Effector CD4-positive, alpha-beta T cell (primary cell): ENCODE measurements at regions not wholly inside any gene's neighbourhood (a gene's known extent, or its start where the extent isn't known, plus 50 kb on each side); places are given as distances from the start of the nearest gene placed in this dataset.
"Not testable (repeated sequence)": the region's sequence is repeated elsewhere in the genome, so short reads cannot be mapped to it uniquely, and the experiment has no call there.

Experiments
- DNase-seq: peaks from one replicate; pipeline ENCODE4 v3.0.0-alpha.2; 2020

- DNase-seq = no peak
Measured at GRCh38 chr5:152623951-152624350, 218.9 kb upstream of the NMUR2 start.

- DNase-seq = no peak
Measured at GRCh38 chr5:152625696-152626095, 220.6 kb upstream of the NMUR2 start.

GRCh38 chr5:152631221-152631620 is 226.1 kb upstream of the NMUR2 start:
- DNase-seq = no peak

- no peak for DNase-seq
Measured at GRCh38 chr5:152632360-152632759, 227.3 kb upstream of the NMUR2 start.

- no peak for DNase-seq
Measured at GRCh38 chr5:152634586-152634985, 229.5 kb upstream of the NMUR2 start.

- no peak for DNase-seq
Measured at GRCh38 chr5:152638996-152639552, 234.0 kb upstream of the NMUR2 start.

GRCh38 chr5:152641970-152642805 is 237.1 kb upstream of the NMUR2 start:
- no peak for DNase-seq

- no peak for DNase-seq
Measured at GRCh38 chr5:152642880-152643279, 237.8 kb upstream of the NMUR2 start.

GRCh38 chr5:152644029-152644728 is 239.1 kb upstream of the NMUR2 start:
- no peak for DNase-seq

- DNase-seq = no peak
Measured at GRCh38 chr5:152649609-152650008, 244.5 kb upstream of the NMUR2 start.

GRCh38 chr5:152650413-152650812 is 245.3 kb upstream of the NMUR2 start:
- no peak for DNase-seq

- DNase-seq = not testable (repeated sequence)
Measured at GRCh38 chr5:152659470-152659869, 254.4 kb upstream of the NMUR2 start.

- DNase-seq = no peak
Measured at GRCh38 chr5:152673601-152674000, 268.5 kb upstream of the NMUR2 start.

GRCh38 chr5:152674403-152674802 is 269.3 kb upstream of the NMUR2 start:
- DNase-seq = no peak

- DNase-seq = no peak
Measured at GRCh38 chr5:152676196-152676595, 271.1 kb upstream of the NMUR2 start.

- no peak for DNase-seq
Measured at GRCh38 chr5:152683205-152683604, 278.1 kb upstream of the NMUR2 start.

GRCh38 chr5:152686931-152687330 is 281.9 kb upstream of the NMUR2 start:
- DNase-seq = no peak

- no peak for DNase-seq
Measured at GRCh38 chr5:152688561-152689249, 283.6 kb upstream of the NMUR2 start.

GRCh38 chr5:152689250-152689711 is 284.2 kb upstream of the NMUR2 start:
- no peak for DNase-seq

GRCh38 chr5:152694231-152694630 is 289.2 kb upstream of the NMUR2 start:
- DNase-seq = no peak

- DNase-seq = no peak
Measured at GRCh38 chr5:152701305-152701949, 296.3 kb upstream of the NMUR2 start.

GRCh38 chr5:152704286-152704685 is 299.2 kb upstream of the NMUR2 start:
- DNase-seq = no peak
